ENCODE measurements at regions not wholly inside any gene's neighbourhood (a gene's known extent, or its start where the extent isn't known, plus 50 kb on each side); places are given as distances from the start of the nearest gene placed in this dataset.

DNA sequence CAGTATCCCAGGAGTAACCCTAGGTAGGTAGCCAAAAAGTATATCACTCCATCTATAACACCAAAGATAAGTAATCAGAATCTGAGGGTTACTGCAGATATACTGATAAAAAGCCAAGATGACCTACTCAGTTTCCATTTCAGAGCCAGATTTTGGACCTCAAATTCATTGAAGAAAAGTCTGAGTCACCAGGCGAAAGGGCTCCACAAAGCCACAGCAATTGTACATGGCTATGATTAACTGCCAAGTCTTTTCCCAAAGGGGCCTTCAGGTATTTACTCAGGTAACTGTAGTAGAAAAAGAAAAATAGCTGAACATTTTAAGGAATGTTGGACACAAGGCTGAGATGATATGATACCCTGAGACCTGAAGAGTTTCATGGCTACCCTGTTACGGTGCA, 75.6 kb upstream of the KCNH7 start:
- H3K27ac ChIP-seq (ENCODE audit: low read depth, low read length) = no peak overlapping the region
- H3K9me3 ChIP-seq (ENCODE audit: insufficient read depth, low read depth, low read length) = no peaks in the 10 kb centered on the region
- no peak overlapping the region for H3K9ac ChIP-seq (ENCODE audit: low read depth, low read length)
- no peak overlapping the region for H3K4me3 ChIP-seq (ENCODE audit: low read length)
- H3K4me1 ChIP-seq (ENCODE audit: insufficient read depth, low read length) = no peaks in the 10 kb centered on the region
- WGBS = 97% methylated on average over 2 of the region's 2 CpGs
- H3K27me3 ChIP-seq (ENCODE audit: insufficient read depth, low read length) = no peaks in the 10 kb centered on the region
- H3K36me3 ChIP-seq (ENCODE audit: insufficient read depth, low read length) = no peaks in the 10 kb centered on the region

GRCh38 chr2:162912787-162913186, 74.2 kb upstream of the KCNH7 start:
- no peaks in the 10 kb centered on the region for H3K9me3 ChIP-seq (ENCODE audit: insufficient read depth, low read depth, low read length)
- WGBS = 97% methylated on average over 2 of the region's 2 CpGs
- no peak overlapping the region for H3K9ac ChIP-seq (ENCODE audit: low read depth, low read length)
- no peaks in the 10 kb centered on the region for H3K27me3 ChIP-seq (ENCODE audit: insufficient read depth, low read length)
- no peak overlapping the region for H3K27ac ChIP-seq (ENCODE audit: low read depth, low read length)
- H3K36me3 ChIP-seq (ENCODE audit: insufficient read depth, low read length) = no peaks in the 10 kb centered on the region
- no peaks in the 10 kb centered on the region for H3K4me1 ChIP-seq (ENCODE audit: insufficient read depth, low read length)
- H3K4me3 ChIP-seq (ENCODE audit: low read length) = no peak overlapping the region

- Histone ChIP-seq H3K36me3 (ENCODE audit: insufficient read depth, low read length) (no peaks in the 10 kb centered on the region), H3K9me3 (ENCODE audit: insufficient read depth, low read depth, low read length) (no peaks in the 10 kb centered on the region), H3K27ac (ENCODE audit: low read depth, low read length) (no peak overlapping the region), H3K27me3 (ENCODE audit: insufficient read depth, low read length) (no peaks in the 10 kb centered on the region), H3K4me3 (ENCODE audit: low read length) (no peak overlapping the region), H3K4me1 (ENCODE audit: insufficient read depth, low read length) (no peaks in the 10 kb centered on the region), H3K9ac (ENCODE audit: low read depth, low read length) (no peak overlapping the region)
- WGBS = 76% methylated on average over 2 of the region's 2 CpGs
Measured at GRCh38 chr2:162908567-162908966, 70.0 kb upstream of the KCNH7 start.

- H3K27ac ChIP-seq (ENCODE audit: low read depth, low read length) = no peak overlapping the region
- H3K4me1 ChIP-seq (ENCODE audit: insufficient read depth, low read length) = no peaks in the 10 kb centered on the region
- no peaks in the 10 kb centered on the region for H3K36me3 ChIP-seq (ENCODE audit: insufficient read depth, low read length)
- H3K27me3 ChIP-seq (ENCODE audit: insufficient read depth, low read length) = no peaks in the 10 kb centered on the region
- H3K9ac ChIP-seq (ENCODE audit: low read depth, low read length) = no peak overlapping the region
- WGBS = 66% methylated on average over 4 of the region's 4 CpGs
- H3K9me3 ChIP-seq (ENCODE audit: insufficient read depth, low read depth, low read length) = no peaks in the 10 kb centered on the region
- no peak overlapping the region for H3K4me3 ChIP-seq (ENCODE audit: low read length)
Measured at GRCh38 chr2:162890690-162891311, 52.2 kb upstream of the KCNH7 start.

GRCh38 chr2:162888652-162889051, 50.1 kb upstream of the KCNH7 start:
- no peak overlapping the region for H3K27ac ChIP-seq (ENCODE audit: low read depth, low read length)
- H3K9me3 ChIP-seq (ENCODE audit: insufficient read depth, low read depth, low read length) = no peaks in the 10 kb centered on the region
- no peaks in the 10 kb centered on the region for H3K4me1 ChIP-seq (ENCODE audit: insufficient read depth, low read length)
- H3K4me3 ChIP-seq (ENCODE audit: low read length) = no peak overlapping the region
- 90% methylated on average over 3 of the region's 3 CpGs for WGBS
- H3K36me3 ChIP-seq (ENCODE audit: insufficient read depth, low read length) = no peaks in the 10 kb centered on the region
- no peaks in the 10 kb centered on the region for H3K27me3 ChIP-seq (ENCODE audit: insufficient read depth, low read length)
- H3K9ac ChIP-seq (ENCODE audit: low read depth, low read length) = no peak overlapping the region
